HCT116 (cell line): ENCODE measurements at regions not wholly inside any gene's neighbourhood (a gene's known extent, or its start where the extent isn't known, plus 50 kb on each side); places are given as distances from the start of the nearest gene placed in this dataset.

Experiments
- CBX3 ChIP-seq: IDR thresholded peaks from 2 replicates; pipeline ENCODE4 v1.6.1; 2012; ENCODE audit warnings: low read depth
- CEBPB ChIP-seq: IDR thresholded peaks from 2 replicates; pipeline ENCODE4 v1.6.1; 2012; ENCODE audit warnings: low read depth
- CTCF ChIP-seq, 3 experiments: fragments of 200-600 bp in 1 of 3; sonication (generic) in 1 of 3; IDR thresholded peaks in 2 of 3; conservative IDR thresholded peaks in 1 of 3; 2 replicates each; pipeline ENCODE4 v1.5.1; 2012 to 2017; ENCODE audit warnings: low read depth in 2 of 3, low read length in 2 of 3, antibody characterized with exemption in 1 of 3, borderline replicate concordance in 1 of 3, control low read depth in 1 of 3, mild to moderate bottlenecking in 1 of 3, mixed read lengths in 1 of 3, mixed run types in 1 of 3, moderate library complexity in 1 of 3; ENCODE audit not compliant: insufficient read depth in 1 of 3
- JUND ChIP-seq: IDR thresholded peaks from 2 replicates; pipeline ENCODE4 v1.6.1; 2012
- MAX ChIP-seq: IDR thresholded peaks from 2 replicates; pipeline ENCODE4 v1.6.1; 2012
- POLR2A ChIP-seq: IDR thresholded peaks from 2 replicates; pipeline ENCODE4 v1.7.0; 2011; ENCODE audit warnings: borderline replicate concordance; ENCODE audit not compliant: insufficient read depth, insufficient read length; ENCODE audit errors: extremely low read depth
- RAD21 ChIP-seq: IDR thresholded peaks from 2 replicates; pipeline ENCODE4 v1.6.1; 2012; ENCODE audit warnings: low read depth, mild to moderate bottlenecking
- REST ChIP-seq: IDR thresholded peaks from 2 replicates; pipeline ENCODE4 v1.6.1; 2012; ENCODE audit warnings: low read depth
- ZFX ChIP-seq: fragments of 450-650 bp; IDR thresholded peaks from 2 replicates; pipeline ENCODE4 v1.6.1; 2017

DNA sequence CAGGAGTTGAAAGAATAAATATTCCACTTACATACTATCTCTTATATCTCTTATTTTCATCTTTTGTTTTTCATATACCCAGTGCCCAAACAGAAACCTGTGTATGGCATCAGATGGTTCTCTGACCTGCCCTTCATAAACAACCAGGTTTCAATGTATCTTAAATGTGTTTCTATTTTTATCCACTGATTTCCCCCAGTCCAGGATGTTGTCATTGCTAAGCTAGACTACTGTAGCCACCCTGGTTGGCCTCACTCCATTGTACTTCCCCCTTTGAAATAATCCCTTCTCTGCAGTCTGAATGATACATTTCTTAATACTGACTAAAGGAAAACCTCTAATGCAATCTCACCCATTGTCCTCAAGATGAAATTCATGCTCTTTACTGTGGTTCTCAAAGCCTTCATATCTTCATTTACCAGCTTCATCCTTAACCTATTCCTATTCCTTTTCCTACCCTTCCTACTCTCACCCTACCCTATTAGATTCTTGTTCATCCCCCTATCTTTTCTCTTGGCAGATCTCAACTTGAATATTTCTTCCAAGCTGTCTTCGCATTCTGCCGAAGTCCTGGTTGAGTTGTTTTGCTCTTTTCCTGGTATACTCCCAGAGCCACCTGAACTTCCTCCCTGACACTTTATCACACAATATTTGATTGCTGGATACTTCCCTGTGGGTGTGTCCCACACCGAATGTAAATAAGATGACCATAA is 312.4 kb downstream of the FOXG1 start:
- no peak for TF ChIP-seq CTCF (IDR thresholded peaks at IDR 0.05 in 2 of 3, conservative IDR thresholded peaks at IDR 0.05 in 1 of 3; ENCODE audit: borderline replicate concordance in 1 of 3, insufficient read depth in 1 of 3, low read depth in 2 of 3, low read length in 2 of 3)
- no peak for TF ChIP-seq MAX
- TF ChIP-seq REST, result no peak
- TF ChIP-seq CBX3, result no peak
- no peak for TF ChIP-seq POLR2A
- TF ChIP-seq ZFX, result no peak
- no peak for TF ChIP-seq RAD21
- no peak for TF ChIP-seq CEBPB
- no peak for TF ChIP-seq JUND
